Osteoblast (primary cell): ENCODE measurements at regions not wholly inside any gene's neighbourhood (a gene's known extent, or its start where the extent isn't known, plus 50 kb on each side); places are given as distances from the start of the nearest gene placed in this dataset.

Source experiments
- DNase-seq: peaks from one replicate; pipeline ENCODE4 v3.0.0; 2011; ENCODE audit warnings: low spot score, mixed read lengths; ENCODE audit not compliant: insufficient read length; ENCODE audit errors: missing footprints
- H2AFZ ChIP-seq: 2 replicates; pipeline ENCODE4 v1.6.0; 2011; ENCODE audit warnings: mild to moderate bottlenecking, low read length
- H3K27ac ChIP-seq: 2 replicates; pipeline ENCODE4 v1.5.1; 2011; ENCODE audit warnings: mild to moderate bottlenecking, low read depth, low read length, moderate library complexity
- H3K27me3 ChIP-seq: 2 replicates; pipeline ENCODE4 v1.6.0; 2012; ENCODE audit warnings: mild to moderate bottlenecking, control low read depth, inconsistent platforms, low read length, moderate library complexity; ENCODE audit not compliant: insufficient read depth
- H3K36me3 ChIP-seq: 2 replicates; pipeline ENCODE4 v1.5.1; 2011; ENCODE audit warnings: mild to moderate bottlenecking, low read length, control low read depth, moderate library complexity; ENCODE audit not compliant: insufficient read depth
- H3K4me1 ChIP-seq: 2 replicates; pipeline ENCODE4 v1.5.1; 2011; ENCODE audit warnings: mild to moderate bottlenecking, low read length, control low read depth, moderate library complexity; ENCODE audit not compliant: insufficient read depth
- H3K4me2 ChIP-seq: 2 replicates; pipeline ENCODE4 v1.6.0; 2011; ENCODE audit warnings: mild to moderate bottlenecking, low read length; ENCODE audit not compliant: insufficient read depth
- H3K4me3 ChIP-seq: fragments of 200-600 bp; sonication (generic); 3 replicates; pipeline ENCODE4 v1.5.1; 2012; ENCODE audit warnings: mild to moderate bottlenecking, low read length, inconsistent platforms; ENCODE audit not compliant: insufficient read depth
- H3K79me2 ChIP-seq: 2 replicates; pipeline ENCODE4 v1.6.0; 2012; ENCODE audit warnings: mild to moderate bottlenecking, low read length, control low read depth, inconsistent platforms; ENCODE audit not compliant: insufficient read depth
- H3K9me3 ChIP-seq: 2 replicates; pipeline ENCODE4 v1.5.1; 2011; ENCODE audit warnings: low read depth, low read length, control low read depth
- H4K20me1 ChIP-seq: 2 replicates; pipeline ENCODE4 v1.6.0; 2012; ENCODE audit warnings: mild to moderate bottlenecking, low read length, control low read depth; ENCODE audit not compliant: insufficient read depth
- CTCF ChIP-seq: IDR thresholded peaks from 2 replicates; pipeline ENCODE4 v1.5.1; 2011; ENCODE audit warnings: mild to moderate bottlenecking, low read depth, low read length, moderate library complexity; ENCODE audit errors: extremely low read depth

- H3K36me3 ChIP-seq = no peaks in the 10 kb centered on the region
- H3K9me3 ChIP-seq = peaks cover 2% of the 10 kb centered on the region
- H4K20me1 ChIP-seq = no peaks in the 10 kb centered on the region
- H3K4me3 ChIP-seq = no peak overlapping the region
- no peak overlapping the region for H3K27ac ChIP-seq
- DNase-seq = no peak
- TF ChIP-seq CTCF = no peak
- H3K27me3 ChIP-seq = no peaks in the 10 kb centered on the region
- H3K4me2 ChIP-seq = no peak overlapping the region
- no peaks in the 10 kb centered on the region for H3K4me1 ChIP-seq
- H2AFZ ChIP-seq = no peak overlapping the region
- H3K79me2 ChIP-seq = no peaks in the 10 kb centered on the region
Measured at GRCh38 chr14:40464531-40464930, 1032.3 kb upstream of the FBXO33 start.

- Histone ChIP-seq H4K20me1 (no peaks in the 10 kb centered on the region), H3K4me3 (no peak overlapping the region), H3K9me3 (peaks cover 2% of the 10 kb centered on the region), H3K27me3 (no peaks in the 10 kb centered on the region), H3K79me2 (no peaks in the 10 kb centered on the region), H3K4me1 (no peaks in the 10 kb centered on the region), H3K4me2 (no peak overlapping the region), H3K27ac (no peak overlapping the region), H3K36me3 (no peaks in the 10 kb centered on the region), H2AFZ (no peak overlapping the region)
- no peak for TF ChIP-seq CTCF
- no peak for DNase-seq
Measured at GRCh38 chr14:40463886-40464285, 1031.7 kb upstream of the FBXO33 start.

- H3K27ac ChIP-seq = no peak overlapping the region
- no peak for DNase-seq
- no peak overlapping the region for H2AFZ ChIP-seq
- no peaks in the 10 kb centered on the region for H4K20me1 ChIP-seq
- no peaks in the 10 kb centered on the region for H3K79me2 ChIP-seq
- no peaks in the 10 kb centered on the region for H3K9me3 ChIP-seq
- no peaks in the 10 kb centered on the region for H3K27me3 ChIP-seq
- no peak overlapping the region for H3K4me3 ChIP-seq
- H3K4me2 ChIP-seq = no peak overlapping the region
- no peaks in the 10 kb centered on the region for H3K4me1 ChIP-seq
- no peaks in the 10 kb centered on the region for H3K36me3 ChIP-seq
- no peak for TF ChIP-seq CTCF
Measured at GRCh38 chr14:40452674-40453073, 1020.4 kb upstream of the FBXO33 start.

GRCh38 chr14:40447017-40447416, 1014.8 kb upstream of the FBXO33 start:
- Histone ChIP-seq H2AFZ (no peak overlapping the region), H3K4me2 (no peak overlapping the region), H3K36me3 (no peaks in the 10 kb centered on the region), H3K79me2 (no peaks in the 10 kb centered on the region), H3K27ac (no peak overlapping the region), H3K9me3 (no peaks in the 10 kb centered on the region), H3K27me3 (no peaks in the 10 kb centered on the region), H3K4me1 (no peaks in the 10 kb centered on the region), H4K20me1 (no peaks in the 10 kb centered on the region), H3K4me3 (no peak overlapping the region)
- TF ChIP-seq CTCF = no peak
- no peak for DNase-seq
